B cell (primary cell): ENCODE measurements at regions not wholly inside any gene's neighbourhood (a gene's known extent, or its start where the extent isn't known, plus 50 kb on each side); places are given as distances from the start of the nearest gene placed in this dataset.

Experiments used
- ATAC-seq: fragments of 200-7000 bp; cut with Tn5 transposase; one replicate; pipeline ENCODE4 v1.10.0; 2021; ENCODE audit warnings: low read depth, mild to moderate bottlenecking, moderate number of reproducible peaks, moderate library complexity
- CTCF ChIA-PET: fragments of 350-600 bp; sonication (Branson Sonifier 250); formaldehyde crosslinking; loops from one replicate; lab custom pipeline; 2021; ENCODE audit warnings: antibody characterized with exemption, inconsistent platforms; lab: Charles Lee
- POLR2A ChIA-PET: fragments of 350-600 bp; sonication (Branson Sonifier 250); formaldehyde crosslinking; loops from one replicate; lab custom pipeline; 2021; ENCODE audit warnings: antibody characterized with exemption; lab: Charles Lee
- DNase-seq: peaks from one replicate; pipeline ENCODE4 v3.0.0; 2013
- H2AFZ ChIP-seq: 2 replicates; pipeline ENCODE4 v1.6.1; 2012; ENCODE audit warnings: mild to moderate bottlenecking, low read depth, low read length; ENCODE audit not compliant: insufficient read depth, poor library complexity, severe bottlenecking
- H3K27ac ChIP-seq, 2 donors: 1 replicate in 1 of 2; 2 replicates in 1 of 2; pipeline ENCODE4 v1.5.1; 2012 to 2013; ENCODE audit warnings: low read length in 2 of 2, mild to moderate bottlenecking in 2 of 2, moderate library complexity in 1 of 2
- H3K27me3 ChIP-seq, 4 experiments: fragments of 200-600 bp in 1 of 4; sonication (generic) in 1 of 4; replicated peaks in 1 of 4; 1 replicate in 2 of 4; 2 replicates in 2 of 4; pipeline versions ENCODE4 v1.6.1 to v1.7.0; 2013 to 2016; ENCODE audit warnings: low read length in 3 of 4, mild to moderate bottlenecking in 2 of 4, mixed read lengths in 1 of 4, moderate library complexity in 1 of 4; ENCODE audit not compliant: insufficient read depth in 4 of 4, control insufficient read depth in 3 of 4; ENCODE audit errors: control extremely low read depth in 1 of 4
- H3K36me3 ChIP-seq, 2 experiments: replicated peaks in 1 of 2; 1 replicate in 1 of 2; 2 replicates in 1 of 2; pipeline versions ENCODE4 v1.6.1 to v1.7.1; 2013; ENCODE audit warnings: low read length in 1 of 2; ENCODE audit not compliant: insufficient read depth in 2 of 2, control insufficient read depth in 1 of 2; ENCODE audit errors: control extremely low read depth in 1 of 2, extremely low read depth in 1 of 2
- H3K4me1 ChIP-seq, 2 donors: fragments of 200-600 bp in 1 of 2; sonication (generic) in 1 of 2; 1 replicate in 1 of 2; 2 replicates in 1 of 2; pipeline versions ENCODE4 v1.5.1 to v1.6.1; 2013 to 2017; ENCODE audit warnings: low read length in 2 of 2; ENCODE audit not compliant: control insufficient read depth in 2 of 2, insufficient read depth in 2 of 2
- H3K4me2 ChIP-seq: replicated peaks from 2 replicates; pipeline ENCODE3; 2012; ENCODE audit warnings: mild to moderate bottlenecking, low read depth, low read length; ENCODE audit not compliant: poor library complexity, severe bottlenecking
- H3K4me3 ChIP-seq, 5 experiments: fragments of 200-600 bp in 1 of 5; sonication (generic) in 1 of 5; 1 replicate in 3 of 5; 2 replicates in 2 of 5; pipeline versions ENCODE4 v1.5.1 to v1.7.0; 2011 to 2016; ENCODE audit warnings: low read length in 4 of 5, mild to moderate bottlenecking in 4 of 5, low read depth in 2 of 5, control low read depth in 1 of 5, moderate library complexity in 1 of 5; ENCODE audit not compliant: insufficient read depth in 1 of 5; ENCODE audit errors: control extremely low read depth in 1 of 5, extremely low read depth in 1 of 5
- H3K79me2 ChIP-seq: fragments of 200-600 bp; sonication (generic); one replicate; pipeline ENCODE4 v1.6.0; 2016; ENCODE audit warnings: low read length; ENCODE audit not compliant: control insufficient read depth, insufficient read depth
- H3K9ac ChIP-seq: fragments of 200-600 bp; sonication (generic); 2 replicates; pipeline ENCODE4 v1.6.1; 2017; ENCODE audit warnings: mild to moderate bottlenecking, low read length, moderate library complexity
- H3K9me3 ChIP-seq, 3 donors: one replicate each; pipeline versions ENCODE4 v1.6.1 to v1.7.1; 2013; ENCODE audit warnings: low read length in 2 of 3; ENCODE audit not compliant: control insufficient read depth in 2 of 3, insufficient read depth in 1 of 3; ENCODE audit errors: control extremely low read depth in 1 of 3
- H4K20me1 ChIP-seq: 2 replicates; pipeline ENCODE4 v1.6.0; 2012; ENCODE audit warnings: mild to moderate bottlenecking, low read length; ENCODE audit not compliant: insufficient read depth, control insufficient read depth, poor library complexity, severe bottlenecking
- H3K27ac Mint-ChIP-seq: one replicate; pipeline ENCODE4 v1.8.0; 2021; ENCODE audit warnings: mixed read lengths
- H3K27me3 Mint-ChIP-seq: one replicate; pipeline ENCODE4 v1.8.0; 2021; ENCODE audit warnings: mixed read lengths
- H3K4me1 Mint-ChIP-seq: one replicate; pipeline ENCODE4 v1.8.0; 2021; ENCODE audit warnings: mixed read lengths
- H3K4me3 Mint-ChIP-seq: one replicate; pipeline ENCODE4 v1.8.0; 2021; ENCODE audit warnings: mixed read lengths
- H3K9me3 Mint-ChIP-seq: one replicate; pipeline ENCODE4 v1.8.0; 2022; ENCODE audit warnings: mixed read lengths; ENCODE audit not compliant: insufficient read depth
- CTCF ChIP-seq: fragments of 200-600 bp; IDR thresholded peaks from one replicate; pipeline ENCODE4 v1.8.0; 2022; ENCODE audit warnings: antibody characterized with exemption, mild to moderate bottlenecking
- EZH2 ChIP-seq: IDR thresholded peaks from 2 replicates; pipeline ENCODE4 v1.6.1; 2012; ENCODE audit warnings: borderline replicate concordance, low read depth, mild to moderate bottlenecking, moderate library complexity, low read length; ENCODE audit not compliant: insufficient read depth, poor library complexity, severe bottlenecking
- WGBS: methylation state at CpG from one replicate; pipeline ENCODE4 v1.1.5; 2013; ENCODE audit warnings: missing lambda C conversion rate; ENCODE audit not compliant: insufficient coverage; 5-methylcytosine and 5-hydroxymethylcytosine counted together
- intact Hi-C: fragments of 100-400 bp; cut with micrococcal nuclease; formaldehyde crosslinking; loops from one replicate; pipeline ENCODE4 v1.10.0; 2022

DNA sequence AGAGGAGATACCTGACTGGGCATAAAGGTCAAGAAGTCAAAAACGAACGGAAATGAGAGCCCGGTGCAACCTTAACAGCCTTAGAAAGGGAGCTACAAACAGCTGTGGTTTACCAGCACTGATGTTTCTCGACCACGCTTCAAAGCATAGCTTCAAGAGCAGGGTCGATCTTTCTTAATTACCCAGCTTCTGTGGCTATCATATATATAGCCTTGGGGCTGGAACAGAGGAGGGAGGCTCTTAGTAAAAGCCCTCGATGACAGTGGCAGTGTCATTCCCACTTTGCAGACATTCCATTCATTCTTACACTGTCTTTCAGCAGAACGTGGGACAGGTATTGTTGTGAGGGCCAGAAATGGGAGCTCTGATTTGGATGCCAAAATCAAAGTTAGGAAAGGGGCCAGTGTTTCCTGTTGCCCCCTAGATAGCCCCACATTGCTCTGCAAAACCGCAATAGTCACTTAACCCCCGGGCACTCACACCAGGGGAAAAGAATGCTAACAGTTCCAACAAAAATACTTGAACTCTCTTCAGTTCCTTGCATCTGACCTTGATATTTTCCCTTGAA lies 141.5 kb downstream of the MTPAP start:
- DNase-seq: no peak
- H3K9me3 ChIP-seq: peaks cover 3 to 13% (median 4%) of the 10 kb centered on the region in 3 donors
- H3K4me2 ChIP-seq: no peak overlapping the region
- no peak for TF ChIP-seq EZH2
- TF ChIP-seq CTCF: no peak
- Mint-ChIP-seq H3K27ac (no peak overlapping the region), H3K4me3 (no peak overlapping the region), H3K27me3 (no peaks in the 10 kb centered on the region), H3K4me1 (no peaks in the 10 kb centered on the region), H3K9me3 (no peaks in the 10 kb centered on the region)
- no peaks in the 10 kb centered on the region for H4K20me1 ChIP-seq
- H3K27me3 ChIP-seq: no peaks in the 10 kb centered on the region
- no peaks in the 10 kb centered on the region for H3K36me3 ChIP-seq
- no peaks in the 10 kb centered on the region for H3K79me2 ChIP-seq
- no peaks in the 10 kb centered on the region for H3K4me1 ChIP-seq
- ChIA-PET CTCF (no interaction called here), POLR2A (no interaction called here)
- no peak for ATAC-seq
- WGBS: 28% methylated on average over 5 of the region's 10 CpGs
- no peak overlapping the region for H2AFZ ChIP-seq
- H3K9ac ChIP-seq: no peak overlapping the region
- no peak overlapping the region for H3K27ac ChIP-seq
- intact Hi-C loops: no loop called here
- H3K4me3 ChIP-seq: no peak overlapping the region

- Mint-ChIP-seq H3K9me3 (no peaks in the 10 kb centered on the region), H3K27me3 (peaks cover 18% of the 10 kb centered on the region), H3K4me3 (no peak overlapping the region), H3K4me1 (no peaks in the 10 kb centered on the region), H3K27ac (no peak overlapping the region)
- DNase-seq (no peak), ATAC-seq (no peak)
- H3K27me3 ChIP-seq: no peaks in the 10 kb centered on the region
- no peak overlapping the region for H3K9ac ChIP-seq
- TF ChIP-seq EZH2 (no peak), CTCF (no peak)
- H3K36me3 ChIP-seq: no peaks in the 10 kb centered on the region
- WGBS: no CpG with 5 or more reads among the region's 4 CpGs
- H3K4me1 ChIP-seq: no peaks in the 10 kb centered on the region
- H4K20me1 ChIP-seq: no peaks in the 10 kb centered on the region
- H3K27ac ChIP-seq: no peak overlapping the region
- intact Hi-C loops: no loop called here
- H3K4me2 ChIP-seq: no peak overlapping the region
- H3K9me3 ChIP-seq: peaks cover 3 to 13% (median 4%) of the 10 kb centered on the region in 3 donors
- H3K4me3 ChIP-seq: no peak overlapping the region
- CTCF ChIA-PET: interaction anchor here (1.1 kb wide), 1 partner anchor 391 kb away, joined by 3 read pairs; no protein-coding TSS in a partner anchor
- POLR2A ChIA-PET: no interaction called here
- no peaks in the 10 kb centered on the region for H3K79me2 ChIP-seq
- no peak overlapping the region for H2AFZ ChIP-seq
Measured at GRCh38 chr10:30200017-30200415, 140.6 kb upstream of the JCAD start.
